ENCODE measurements at regions not wholly inside any gene's neighbourhood (a gene's known extent, or its start where the extent isn't known, plus 50 kb on each side); places are given as distances from the start of the nearest gene placed in this dataset.

GRCh38 chr7:46738165-46738564 is 817.1 kb upstream of the IGFBP3 start:
- no peaks in the 10 kb centered on the region for H3K27me3 ChIP-seq (ENCODE audit: control insufficient read depth, insufficient read depth, low read length)
- POLR2A ChIA-PET (ENCODE audit: unreplicated experiment): no interaction called here
- H3K79me1 ChIP-seq (ENCODE audit: low read depth in 1 of 2, low read length in 2 of 2): no peaks in the 10 kb centered on the region
- no peak overlapping the region for H4K91ac ChIP-seq (ENCODE audit: insufficient read depth, low read depth, low read length)
- no peak overlapping the region for H4K8ac ChIP-seq (ENCODE audit: low read depth in 2 of 2, low read length in 2 of 2)
- H2BK20ac ChIP-seq (ENCODE audit: low read depth, low read length): no peak overlapping the region
- ATAC-seq (ENCODE audit: low read depth): peak; percentile 75
- H3K36me3 ChIP-seq (ENCODE audit: control insufficient read depth, insufficient read depth, low read length): no peaks in the 10 kb centered on the region
- H4K5ac ChIP-seq (ENCODE audit: low read depth, low read length): no peak overlapping the region
- no peak overlapping the region for H2AK9ac ChIP-seq (replicated peaks; ENCODE audit: low read depth, low read length, poor library complexity)
- H2BK15ac ChIP-seq (ENCODE audit: low read depth, low read length): no peak overlapping the region
- H3K9ac ChIP-seq (ENCODE audit: low read depth, low read length): no peak overlapping the region
- dilution Hi-C loops (cut with HindIII; ENCODE audit: low sequenced_read_pairs, unreplicated experiment) (no loop called here), in situ Hi-C loops (cut with MboI; ENCODE audit: low sequenced_read_pairs) (no loop called here), intact Hi-C loops (cut with micrococcal nuclease) (no loop called here)
- TF ChIP-seq CHD1 (IDR thresholded peaks at IDR 0.05; ENCODE audit: low read depth, low read length) (no peak), CEBPB (IDR thresholded peaks at IDR 0.05; ENCODE audit: low read depth, low read length) (no peak), MAFK (IDR thresholded peaks at IDR 0.05; ENCODE audit: low read depth, low read length) (no peak), FOS (IDR thresholded peaks at IDR 0.05; ENCODE audit: low read depth, low read length) (no peak), MAZ (IDR thresholded peaks at IDR 0.05; ENCODE audit: borderline replicate concordance, low read depth, low read length) (no peak), ELK1 (IDR thresholded peaks at IDR 0.05; ENCODE audit: borderline replicate concordance, low read depth, low read length) (no peak), RCOR1 (IDR thresholded peaks at IDR 0.05; ENCODE audit: insufficient replicate concordance, low read length) (no peak), NFE2L2 (IDR thresholded peaks at IDR 0.05; ENCODE audit: low read depth, low read length) (no peak), BHLHE40 (IDR thresholded peaks at IDR 0.05; ENCODE audit: low read depth, low read length) (no peak), CTCF (conservative IDR thresholded peaks at IDR 0.05; ENCODE audit: low read depth, low read length) (no peak), POLR2A (IDR thresholded peaks at IDR 0.05; ENCODE audit: low read depth, low read length) (no peak), RFX5 (IDR thresholded peaks at IDR 0.05; ENCODE audit: low read depth, low read length) (no peak), SMC3 (IDR thresholded peaks at IDR 0.05; ENCODE audit: low read depth, low read length) (no peak)
- H3K23ac ChIP-seq (ENCODE audit: low read depth, low read length): no peak overlapping the region
- no peak overlapping the region for H2AFZ ChIP-seq (replicated peaks; ENCODE audit: low read length, poor library complexity)
- no peak overlapping the region for H2BK120ac ChIP-seq (ENCODE audit: low read depth, low read length)
- no peak overlapping the region for H3K4me3 ChIP-seq (ENCODE audit: insufficient read depth, low read depth, low read length)
- DNase-seq: peak; percentile 69
- no peak overlapping the region for H3K4me2 ChIP-seq (ENCODE audit: low read depth, low read length)
- H3K14ac ChIP-seq (replicated peaks; ENCODE audit: low read depth, low read length): no peak overlapping the region
- no TSS peak for BruUV-seq (replicated peaks)
- no peak overlapping the region for H3K4ac ChIP-seq (ENCODE audit: low read depth, low read length)
- H3K27ac ChIP-seq (ENCODE audit: insufficient read depth, low read length): no peak overlapping the region
- CTCF ChIA-PET: no interaction called here
- peaks cover 7% of the 10 kb centered on the region; the same call in 1 of the 2 replicates for H3K4me1 ChIP-seq (ENCODE audit: control insufficient read depth, insufficient read depth, low read length)
- no peak overlapping the region for H3K18ac ChIP-seq (ENCODE audit: low read depth, low read length)
- no CpG with 5 or more reads among the region's 5 CpGs for WGBS, 2 experiments (ENCODE audit: extremely low coverage in 2 of 2, insufficient read length in 1 of 2)
- no peak overlapping the region for H2AK5ac ChIP-seq (ENCODE audit: low read depth, low read length)
- no peak overlapping the region for H3K56ac ChIP-seq (ENCODE audit: extremely low read depth, insufficient read depth, low read length)
- no peaks in the 10 kb centered on the region for H3K9me3 ChIP-seq (ENCODE audit: control insufficient read depth, insufficient read depth, low read length)
- H3K9me1 ChIP-seq (ENCODE audit: insufficient read depth, low read length): peaks cover 3% of the 10 kb centered on the region; the same call in 1 of the 2 replicates
- no peaks in the 10 kb centered on the region for H4K20me1 ChIP-seq (ENCODE audit: insufficient read depth, low read length)
- H2BK5ac ChIP-seq (ENCODE audit: low read depth, low read length, poor library complexity, severe bottlenecking): peak overlapping the region; percentile 83

Measured in IMR-90 (cell line).